ACHN (cell line): ENCODE measurements at regions not wholly inside any gene's neighbourhood (a gene's known extent, or its start where the extent isn't known, plus 50 kb on each side); places are given as distances from the start of the nearest gene placed in this dataset.

Experiments used
- DNase-seq: peaks from one replicate; pipeline ENCODE4 v3.0.0-alpha.2; 2015
- in situ Hi-C: cut with HindIII; loops from 2 replicates; pipeline ENCODE4 v1.10.0; 2017; ENCODE audit warnings: low sequenced_read_pairs, low pct_ligation_motif_present, low pct_unique_long_range_greater_than_20kb

GRCh38 chr4:36676139-36677050 is 395.0 kb downstream of the DTHD1 start:
- in situ Hi-C loops = no loop called here
- no peak for DNase-seq

GRCh38 chr4:36677112-36677511 is 395.7 kb downstream of the DTHD1 start:
- no peak for DNase-seq
- in situ Hi-C loops = no loop called here

- in situ Hi-C loops = no loop called here
- no peak for DNase-seq
These were observed 396.5 kb downstream of the DTHD1 start for GRCh38 chr4:36677874-36678273.

GRCh38 chr4:36687681-36688080 is 406.3 kb downstream of the DTHD1 start:
- in situ Hi-C loops = no loop called here
- DNase-seq = no peak

- in situ Hi-C loops = no loop called here
- DNase-seq = no peak
These were observed 411.2 kb downstream of the DTHD1 start for GRCh38 chr4:36692586-36692985.

- in situ Hi-C loops = no loop called here
- DNase-seq = no peak
These were observed 420.8 kb downstream of the DTHD1 start for GRCh38 chr4:36702245-36702644.

GRCh38 chr4:36704289-36704688 is 422.9 kb downstream of the DTHD1 start:
- no peak for DNase-seq
- in situ Hi-C loops = no loop called here

- in situ Hi-C loops = no loop called here
- DNase-seq = no peak
These were observed 428.6 kb downstream of the DTHD1 start for GRCh38 chr4:36709991-36710390.

GRCh38 chr4:36712013-36712412 is 430.6 kb downstream of the DTHD1 start:
- in situ Hi-C loops = no loop called here

GRCh38 chr4:36716874-36717273 is 435.5 kb downstream of the DTHD1 start:
- DNase-seq = no peak
- in situ Hi-C loops = no loop called here

More at GRCh38 chr4:36712013-36712412, 430.6 kb downstream of the DTHD1 start:
- DNase-seq = no peak

GRCh38 chr4:36719425-36719824 is 438.0 kb downstream of the DTHD1 start:
- in situ Hi-C loops = no loop called here
- DNase-seq = no peak

GRCh38 chr4:36722986-36723385 is 441.6 kb downstream of the DTHD1 start:
- DNase-seq = no peak
- in situ Hi-C loops = no loop called here

- no peak for DNase-seq
- in situ Hi-C loops = no loop called here
These were observed 452.9 kb downstream of the DTHD1 start for GRCh38 chr4:36734334-36734733.

GRCh38 chr4:36737691-36738090 is 456.3 kb downstream of the DTHD1 start:
- in situ Hi-C loops = no loop called here
- DNase-seq = no peak

- no peak for DNase-seq
- in situ Hi-C loops = no loop called here
These were observed 459.4 kb downstream of the DTHD1 start for GRCh38 chr4:36740796-36741310.

- in situ Hi-C loops = no loop called here
- DNase-seq = no peak
These were observed 466.1 kb downstream of the DTHD1 start for GRCh38 chr4:36747277-36748129.

- no peak for DNase-seq
- in situ Hi-C loops = no loop called here
These were observed 471.6 kb downstream of the DTHD1 start for GRCh38 chr4:36753048-36753447.

- in situ Hi-C loops = no loop called here
- DNase-seq = no peak
These were observed 476.3 kb downstream of the DTHD1 start for GRCh38 chr4:36757580-36758311.
